HEK293 (cell line): ENCODE measurements at regions not wholly inside any gene's neighbourhood (a gene's known extent, or its start where the extent isn't known, plus 50 kb on each side); places are given as distances from the start of the nearest gene placed in this dataset.

ENCODE experiments used
- CTCF ChIA-PET: fragments of 350-600 bp; formaldehyde crosslinking; extraction: SDS; loops from one replicate; lab custom pipeline; 2021; ENCODE audit warnings: antibody characterized with exemption; lab: Yijun Ruan, JAX
- POLR2A ChIA-PET: fragments of 300-600 bp; formaldehyde crosslinking; extraction: SDS; loops from one replicate; lab custom pipeline; 2020; ENCODE audit warnings: antibody characterized with exemption, inconsistent platforms; lab: Yijun Ruan, JAX
- H3K27ac ChIP-seq: fragments of 200-500 bp; sonication (Bioruptor generic); 2 replicates; pipeline ENCODE4 v1.5.1; 2014; ENCODE audit warnings: low read depth, low read length, control low read depth, inconsistent platforms; ENCODE audit errors: extremely low read depth
- H3K36me3 ChIP-seq, 2 experiments: fragments of 200-500 bp in 1 of 2; sonication (Bioruptor generic) in 1 of 2; 1 replicate in 1 of 2; 2 replicates in 1 of 2; pipeline ENCODE4 v1.5.1; 2014 to 2017; ENCODE audit warnings: inconsistent platforms in 2 of 2, low read length in 2 of 2; ENCODE audit not compliant: control insufficient read depth in 2 of 2, insufficient read depth in 1 of 2
- H3K4me1 ChIP-seq: fragments of 200-500 bp; sonication (Bioruptor generic); 2 replicates; pipeline ENCODE4 v1.5.1; 2014; ENCODE audit warnings: mild to moderate bottlenecking, low read length, inconsistent platforms; ENCODE audit not compliant: control insufficient read depth, insufficient read depth
- H3K4me3 ChIP-seq: 2 replicates; pipeline ENCODE4 v1.5.1; 2011; ENCODE audit warnings: low read depth, mild to moderate bottlenecking, control low read depth, low read length, moderate library complexity
- H3K9me3 ChIP-seq: fragments of 200-500 bp; sonication (Bioruptor generic); 2 replicates; pipeline ENCODE4 v1.5.1; 2014; ENCODE audit warnings: low read depth, low read length, inconsistent platforms; ENCODE audit not compliant: control insufficient read depth, insufficient read depth
- GLI2 ChIP-seq: fragments of 450-650 bp; formaldehyde crosslinking; IDR thresholded peaks from 2 replicates; pipeline ENCODE4; 2017; ENCODE audit warnings: missing biosample characterization, missing genetic modification characterization, low read depth, borderline replicate concordance
- HOXD13 ChIP-seq: sonication (generic); formaldehyde crosslinking; IDR thresholded peaks from 2 replicates; pipeline ENCODE4 v1.8.0; 2022; ENCODE audit warnings: missing genetic modification reagents, borderline replicate concordance
- MEIS1 ChIP-seq: sonication (generic); formaldehyde crosslinking; IDR thresholded peaks from 2 replicates; pipeline ENCODE4 v1.8.1; 2022; ENCODE audit warnings: missing genetic modification reagents, mild to moderate bottlenecking, borderline replicate concordance
- YY1 ChIP-seq: fragments of 450-650 bp; formaldehyde crosslinking; IDR thresholded peaks from 2 replicates; pipeline ENCODE4 v1.5.1; 2018; ENCODE audit warnings: missing biosample characterization, missing genetic modification characterization
- ZNF121 ChIP-seq: fragments of 450-650 bp; formaldehyde crosslinking; IDR thresholded peaks from 2 replicates; pipeline ENCODE4 v1.5.1; 2016; ENCODE audit warnings: missing biosample characterization, missing genetic modification characterization
- ZNF184 ChIP-seq: fragments of 450-650 bp; IDR thresholded peaks from 2 replicates; pipeline ENCODE4 v1.5.1; 2018; ENCODE audit warnings: missing biosample characterization, mild to moderate bottlenecking, missing genetic modification characterization
- ZNF19 ChIP-seq: fragments of 450-650 bp; formaldehyde crosslinking; IDR thresholded peaks from 2 replicates; pipeline ENCODE4; 2016; ENCODE audit warnings: missing biosample characterization, missing genetic modification characterization, low read depth
- ZNF214 ChIP-seq: fragments of 450-650 bp; formaldehyde crosslinking; IDR thresholded peaks from 2 replicates; pipeline ENCODE4 v1.5.1; 2017; ENCODE audit warnings: missing biosample characterization, mild to moderate bottlenecking, missing genetic modification characterization, borderline replicate concordance
- ZNF341 ChIP-seq: fragments of 450-650 bp; formaldehyde crosslinking; IDR thresholded peaks from 2 replicates; pipeline ENCODE4; 2016; ENCODE audit warnings: low read depth, missing biosample characterization, missing genetic modification characterization
- ZNF37A ChIP-seq: fragments of 450-650 bp; IDR thresholded peaks from 2 replicates; pipeline ENCODE4 v1.5.1; 2018; ENCODE audit warnings: missing biosample characterization, missing genetic modification characterization
- ZNF394 ChIP-seq: fragments of 450-650 bp; formaldehyde crosslinking; IDR thresholded peaks from 2 replicates; pipeline ENCODE4 v1.5.1; 2016; ENCODE audit warnings: missing biosample characterization, missing genetic modification characterization, mild to moderate bottlenecking, moderate library complexity, borderline replicate concordance
- ZNF473 ChIP-seq: fragments of 450-650 bp; formaldehyde crosslinking; IDR thresholded peaks from 2 replicates; pipeline ENCODE4 v1.5.1; 2017; ENCODE audit warnings: missing biosample characterization, missing genetic modification characterization
- ZNF530 ChIP-seq: fragments of 450-650 bp; formaldehyde crosslinking; IDR thresholded peaks from 2 replicates; pipeline ENCODE4 v1.5.1; 2016; ENCODE audit warnings: low read depth, missing biosample characterization, missing genetic modification characterization
- ZNF548 ChIP-seq: fragments of 450-650 bp; formaldehyde crosslinking; IDR thresholded peaks from 2 replicates; pipeline ENCODE4 v1.5.1; 2016; ENCODE audit warnings: missing biosample characterization, missing genetic modification characterization
- ZNF610 ChIP-seq: fragments of 450-650 bp; formaldehyde crosslinking; IDR thresholded peaks from 2 replicates; pipeline ENCODE4 v1.5.1; 2016; ENCODE audit warnings: missing biosample characterization, missing genetic modification characterization, borderline replicate concordance
- ZNF701 ChIP-seq: fragments of 450-650 bp; formaldehyde crosslinking; IDR thresholded peaks from 2 replicates; pipeline ENCODE4 v1.5.1; 2016; ENCODE audit warnings: missing biosample characterization, missing genetic modification characterization
- ZNF777 ChIP-seq: fragments of 450-650 bp; formaldehyde crosslinking; IDR thresholded peaks from 2 replicates; pipeline ENCODE4 v1.5.1; 2017; ENCODE audit warnings: missing biosample characterization, missing genetic modification characterization, borderline replicate concordance
- ZSCAN30 ChIP-seq: fragments of 450-650 bp; IDR thresholded peaks from 2 replicates; pipeline ENCODE4 v1.5.1; 2018; ENCODE audit warnings: missing biosample characterization, mild to moderate bottlenecking, missing genetic modification characterization, moderate library complexity
- TF ChIP-seq, protein P1 (sequence below): fragments of 450-650 bp; formaldehyde crosslinking; IDR thresholded peaks from 2 replicates; pipeline ENCODE4 v1.5.1; 2017; ENCODE audit warnings: missing biosample characterization, mild to moderate bottlenecking, missing genetic modification characterization, moderate library complexity
- TF ChIP-seq, protein P2 (sequence below): fragments of 450-650 bp; formaldehyde crosslinking; optimal IDR thresholded peaks from 2 replicates; pipeline ENCODE3; 2016; ENCODE audit warnings: missing biosample characterization, mild to moderate bottlenecking, missing genetic modification characterization
- TF ChIP-seq, protein P3 (sequence below): fragments of 450-650 bp; formaldehyde crosslinking; conservative IDR thresholded peaks from 2 replicates; pipeline ENCODE4 v1.5.1; 2016; ENCODE audit warnings: low read depth, missing biosample characterization, missing genetic modification characterization
- TF ChIP-seq, protein P4 (sequence below): fragments of 450-650 bp; formaldehyde crosslinking; IDR thresholded peaks from 2 replicates; pipeline ENCODE4 v1.5.1; 2016; ENCODE audit warnings: missing biosample characterization, missing genetic modification characterization
- TF ChIP-seq, protein P5 (sequence below): fragments of 450-650 bp; formaldehyde crosslinking; IDR thresholded peaks from 2 replicates; pipeline ENCODE4 v1.5.1; 2017; ENCODE audit warnings: missing biosample characterization, missing genetic modification characterization
- TF ChIP-seq, protein P6 (sequence below): fragments of 450-650 bp; formaldehyde crosslinking; IDR thresholded peaks from 2 replicates; pipeline ENCODE4 v1.5.1; 2017; ENCODE audit warnings: missing biosample characterization, missing genetic modification characterization

DNA sequence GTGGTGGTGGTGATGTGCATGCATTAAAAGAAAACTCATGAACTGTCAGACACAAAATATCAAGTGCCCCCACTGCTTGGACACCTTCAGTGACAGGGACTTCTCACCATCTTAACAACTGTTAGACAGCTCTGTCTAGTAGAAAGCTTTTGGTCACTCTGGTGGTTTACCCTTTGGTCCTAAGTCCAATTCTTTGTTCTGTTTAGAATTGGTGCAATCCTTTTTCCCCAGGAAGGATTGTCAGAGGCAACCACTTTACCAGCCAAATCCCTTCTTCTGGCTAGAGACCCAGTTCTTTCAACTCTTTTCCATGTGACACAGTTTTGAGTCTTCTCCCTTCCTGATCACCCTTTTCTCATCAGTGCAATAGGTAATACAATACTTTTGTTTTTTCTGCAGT lies 140.2 kb downstream of the SEC61B start:
- Histone ChIP-seq H3K9me3 (no peaks in the 10 kb centered on the region), H3K4me3 (no peak overlapping the region), H3K4me1 (no peaks in the 10 kb centered on the region), H3K27ac (no peak overlapping the region), H3K36me3 (no peaks in the 10 kb centered on the region)
- TF ChIP-seq ZNF19 (tag by site-specific recombination) (no peak), ZNF37A (tag by site-specific recombination) (no peak), ZNF530 (tag by site-specific recombination) (no peak), ZNF777 (tag by site-specific recombination) (no peak), ZNF394 (tag by site-specific recombination) (no peak), ZNF610 (tag by site-specific recombination) (no peak), ZNF184 (tag by site-specific recombination) (no peak), ZNF548 (tag by site-specific recombination) (no peak), GLI2 (no peak), ZNF473 (tag by site-specific recombination) (no peak), ZSCAN30 (tag by site-specific recombination) (no peak)
- TF ChIP-seq, protein P1, sequence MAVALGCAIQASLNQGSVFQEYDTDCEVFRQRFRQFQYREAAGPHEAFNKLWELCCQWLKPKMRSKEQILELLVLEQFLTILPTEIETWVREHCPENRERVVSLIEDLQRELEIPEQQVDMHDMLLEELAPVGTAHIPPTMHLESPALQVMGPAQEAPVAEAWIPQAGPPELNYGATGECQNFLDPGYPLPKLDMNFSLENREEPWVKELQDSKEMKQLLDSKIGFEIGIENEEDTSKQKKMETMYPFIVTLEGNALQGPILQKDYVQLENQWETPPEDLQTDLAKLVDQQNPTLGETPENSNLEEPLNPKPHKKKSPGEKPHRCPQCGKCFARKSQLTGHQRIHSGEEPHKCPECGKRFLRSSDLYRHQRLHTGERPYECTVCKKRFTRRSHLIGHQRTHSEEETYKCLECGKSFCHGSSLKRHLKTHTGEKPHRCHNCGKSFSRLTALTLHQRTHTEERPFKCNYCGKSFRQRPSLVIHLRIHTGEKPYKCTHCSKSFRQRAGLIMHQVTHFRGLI (tag by site-specific recombination): no peak
- TF ChIP-seq, protein P2, sequence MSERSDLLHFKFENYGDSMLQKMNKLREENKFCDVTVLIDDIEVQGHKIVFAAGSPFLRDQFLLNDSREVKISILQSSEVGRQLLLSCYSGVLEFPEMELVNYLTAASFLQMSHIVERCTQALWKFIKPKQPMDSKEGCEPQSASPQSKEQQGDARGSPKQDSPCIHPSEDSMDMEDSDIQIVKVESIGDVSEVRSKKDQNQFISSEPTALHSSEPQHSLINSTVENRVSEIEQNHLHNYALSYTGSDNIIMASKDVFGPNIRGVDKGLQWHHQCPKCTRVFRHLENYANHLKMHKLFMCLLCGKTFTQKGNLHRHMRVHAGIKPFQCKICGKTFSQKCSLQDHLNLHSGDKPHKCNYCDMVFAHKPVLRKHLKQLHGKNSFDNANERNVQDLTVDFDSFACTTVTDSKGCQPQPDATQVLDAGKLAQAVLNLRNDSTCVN: no peak
- TF ChIP-seq, protein P3, sequence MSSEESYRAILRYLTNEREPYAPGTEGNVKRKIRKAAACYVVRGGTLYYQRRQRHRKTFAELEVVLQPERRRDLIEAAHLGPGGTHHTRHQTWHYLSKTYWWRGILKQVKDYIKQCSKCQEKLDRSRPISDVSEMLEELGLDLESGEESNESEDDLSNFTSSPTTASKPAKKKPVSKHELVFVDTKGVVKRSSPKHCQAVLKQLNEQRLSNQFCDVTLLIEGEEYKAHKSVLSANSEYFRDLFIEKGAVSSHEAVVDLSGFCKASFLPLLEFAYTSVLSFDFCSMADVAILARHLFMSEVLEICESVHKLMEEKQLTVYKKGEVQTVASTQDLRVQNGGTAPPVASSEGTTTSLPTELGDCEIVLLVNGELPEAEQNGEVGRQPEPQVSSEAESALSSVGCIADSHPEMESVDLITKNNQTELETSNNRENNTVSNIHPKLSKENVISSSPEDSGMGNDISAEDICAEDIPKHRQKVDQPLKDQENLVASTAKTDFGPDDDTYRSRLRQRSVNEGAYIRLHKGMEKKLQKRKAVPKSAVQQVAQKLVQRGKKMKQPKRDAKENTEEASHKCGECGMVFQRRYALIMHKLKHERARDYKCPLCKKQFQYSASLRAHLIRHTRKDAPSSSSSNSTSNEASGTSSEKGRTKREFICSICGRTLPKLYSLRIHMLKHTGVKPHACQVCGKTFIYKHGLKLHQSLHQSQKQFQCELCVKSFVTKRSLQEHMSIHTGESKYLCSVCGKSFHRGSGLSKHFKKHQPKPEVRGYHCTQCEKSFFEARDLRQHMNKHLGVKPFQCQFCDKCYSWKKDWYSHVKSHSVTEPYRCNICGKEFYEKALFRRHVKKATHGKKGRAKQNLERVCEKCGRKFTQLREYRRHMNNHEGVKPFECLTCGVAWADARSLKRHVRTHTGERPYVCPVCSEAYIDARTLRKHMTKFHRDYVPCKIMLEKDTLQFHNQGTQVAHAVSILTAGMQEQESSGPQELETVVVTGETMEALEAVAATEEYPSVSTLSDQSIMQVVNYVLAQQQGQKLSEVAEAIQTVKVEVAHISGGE (tag by site-specific recombination): no peak
- TF ChIP-seq, all 188 proteins: peak for 0
- ChIA-PET CTCF (no interaction called here), POLR2A (no interaction called here)

DNA sequence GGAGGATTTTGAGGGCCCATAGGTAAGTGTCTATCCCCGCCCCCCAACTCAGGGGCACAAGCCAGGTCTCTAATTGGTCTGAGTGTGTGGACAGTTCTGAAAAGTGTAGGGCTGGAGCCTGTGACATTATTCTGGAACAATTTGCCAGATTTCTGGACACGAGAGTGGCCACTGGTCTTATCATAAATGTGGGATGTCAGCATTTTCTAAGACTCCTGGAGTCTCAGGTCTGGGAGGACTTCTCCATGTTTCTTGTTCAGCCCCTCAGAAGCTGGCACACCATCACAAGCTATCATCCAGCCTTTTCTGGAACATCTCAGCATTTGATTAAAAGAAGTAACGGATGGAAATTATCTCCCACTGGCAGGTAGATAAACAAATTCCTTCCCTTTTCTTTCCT lies 141.4 kb downstream of the SEC61B start:
- Histone ChIP-seq H3K9me3 (no peaks in the 10 kb centered on the region), H3K4me1 (no peaks in the 10 kb centered on the region), H3K4me3 (no peak overlapping the region), H3K27ac (no peak overlapping the region), H3K36me3 (no peaks in the 10 kb centered on the region)
- CTCF ChIA-PET: no interaction called here
- no peak for TF ChIP-seq MEIS1 (CRISPR knock-in tag)
- no peak for TF ChIP-seq ZNF341
- no peak for TF ChIP-seq HOXD13
- no peak for TF ChIP-seq YY1 (tag by site-specific recombination)
- TF ChIP-seq ZNF473 (tag by site-specific recombination): no peak
- no peak for TF ChIP-seq ZNF701 (tag by site-specific recombination)
- no peak for TF ChIP-seq ZNF121
- TF ChIP-seq, protein P4, sequence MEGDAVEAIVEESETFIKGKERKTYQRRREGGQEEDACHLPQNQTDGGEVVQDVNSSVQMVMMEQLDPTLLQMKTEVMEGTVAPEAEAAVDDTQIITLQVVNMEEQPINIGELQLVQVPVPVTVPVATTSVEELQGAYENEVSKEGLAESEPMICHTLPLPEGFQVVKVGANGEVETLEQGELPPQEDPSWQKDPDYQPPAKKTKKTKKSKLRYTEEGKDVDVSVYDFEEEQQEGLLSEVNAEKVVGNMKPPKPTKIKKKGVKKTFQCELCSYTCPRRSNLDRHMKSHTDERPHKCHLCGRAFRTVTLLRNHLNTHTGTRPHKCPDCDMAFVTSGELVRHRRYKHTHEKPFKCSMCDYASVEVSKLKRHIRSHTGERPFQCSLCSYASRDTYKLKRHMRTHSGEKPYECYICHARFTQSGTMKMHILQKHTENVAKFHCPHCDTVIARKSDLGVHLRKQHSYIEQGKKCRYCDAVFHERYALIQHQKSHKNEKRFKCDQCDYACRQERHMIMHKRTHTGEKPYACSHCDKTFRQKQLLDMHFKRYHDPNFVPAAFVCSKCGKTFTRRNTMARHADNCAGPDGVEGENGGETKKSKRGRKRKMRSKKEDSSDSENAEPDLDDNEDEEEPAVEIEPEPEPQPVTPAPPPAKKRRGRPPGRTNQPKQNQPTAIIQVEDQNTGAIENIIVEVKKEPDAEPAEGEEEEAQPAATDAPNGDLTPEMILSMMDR: no peak
- no peak for TF ChIP-seq ZNF214 (tag by site-specific recombination)
- TF ChIP-seq, protein P5, sequence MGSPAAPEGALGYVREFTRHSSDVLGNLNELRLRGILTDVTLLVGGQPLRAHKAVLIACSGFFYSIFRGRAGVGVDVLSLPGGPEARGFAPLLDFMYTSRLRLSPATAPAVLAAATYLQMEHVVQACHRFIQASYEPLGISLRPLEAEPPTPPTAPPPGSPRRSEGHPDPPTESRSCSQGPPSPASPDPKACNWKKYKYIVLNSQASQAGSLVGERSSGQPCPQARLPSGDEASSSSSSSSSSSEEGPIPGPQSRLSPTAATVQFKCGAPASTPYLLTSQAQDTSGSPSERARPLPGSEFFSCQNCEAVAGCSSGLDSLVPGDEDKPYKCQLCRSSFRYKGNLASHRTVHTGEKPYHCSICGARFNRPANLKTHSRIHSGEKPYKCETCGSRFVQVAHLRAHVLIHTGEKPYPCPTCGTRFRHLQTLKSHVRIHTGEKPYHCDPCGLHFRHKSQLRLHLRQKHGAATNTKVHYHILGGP (tag by site-specific recombination): no peak
- TF ChIP-seq, protein P6, sequence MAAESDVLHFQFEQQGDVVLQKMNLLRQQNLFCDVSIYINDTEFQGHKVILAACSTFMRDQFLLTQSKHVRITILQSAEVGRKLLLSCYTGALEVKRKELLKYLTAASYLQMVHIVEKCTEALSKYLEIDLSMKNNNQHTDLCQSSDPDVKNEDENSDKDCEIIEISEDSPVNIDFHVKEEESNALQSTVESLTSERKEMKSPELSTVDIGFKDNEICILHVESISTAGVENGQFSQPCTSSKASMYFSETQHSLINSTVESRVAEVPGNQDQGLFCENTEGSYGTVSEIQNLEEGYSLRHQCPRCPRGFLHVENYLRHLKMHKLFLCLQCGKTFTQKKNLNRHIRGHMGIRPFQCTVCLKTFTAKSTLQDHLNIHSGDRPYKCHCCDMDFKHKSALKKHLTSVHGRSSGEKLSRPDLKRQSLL (tag by site-specific recombination): no peak
- POLR2A ChIA-PET: no interaction called here
